Brain microvascular endothelial cell (primary cell): ENCODE measurements at regions not wholly inside any gene's neighbourhood (a gene's known extent, or its start where the extent isn't known, plus 50 kb on each side); places are given as distances from the start of the nearest gene placed in this dataset.
"Not testable (repeated sequence)": the region's sequence is repeated elsewhere in the genome, so short reads cannot be mapped to it uniquely, and the experiment has no call there.

Source experiments
- DNase-seq: peaks from one replicate; pipeline ENCODE4 v3.0.0-alpha.2; 2020
- H3K27ac ChIP-seq: fragments of 250-450 bp; sonication (Bioruptor Pico); 2 replicates; pipeline ENCODE4 v1.5.1; 2020; ENCODE audit warnings: mild to moderate bottlenecking, moderate library complexity
- H3K27me3 ChIP-seq: fragments of 250-450 bp; sonication (Bioruptor Pico); replicated peaks from 2 replicates; pipeline ENCODE4 v1.5.1; 2020; ENCODE audit warnings: mild to moderate bottlenecking
- H3K36me3 ChIP-seq: fragments of 250-450 bp; sonication (Bioruptor Pico); replicated peaks from 2 replicates; pipeline ENCODE4 v1.5.1; 2020; ENCODE audit warnings: mild to moderate bottlenecking
- H3K4me3 ChIP-seq: 2 replicates; pipeline ENCODE4 v1.5.1; 2011; ENCODE audit warnings: low read depth, mild to moderate bottlenecking, control low read depth, low read length, moderate library complexity
- in situ Hi-C: cut with HindIII; loops from 2 replicates; pipeline ENCODE4 v1.10.0; 2017; ENCODE audit warnings: low sequenced_read_pairs, low pct_ligation_motif_present
- TF ChIP-seq, protein P1 (sequence below): IDR thresholded peaks from 2 replicates; pipeline ENCODE4 v1.5.1; 2011; ENCODE audit warnings: low read depth, mild to moderate bottlenecking, moderate library complexity, low read length, control low read depth, inconsistent platforms; ENCODE audit errors: missing control alignments

DNA sequence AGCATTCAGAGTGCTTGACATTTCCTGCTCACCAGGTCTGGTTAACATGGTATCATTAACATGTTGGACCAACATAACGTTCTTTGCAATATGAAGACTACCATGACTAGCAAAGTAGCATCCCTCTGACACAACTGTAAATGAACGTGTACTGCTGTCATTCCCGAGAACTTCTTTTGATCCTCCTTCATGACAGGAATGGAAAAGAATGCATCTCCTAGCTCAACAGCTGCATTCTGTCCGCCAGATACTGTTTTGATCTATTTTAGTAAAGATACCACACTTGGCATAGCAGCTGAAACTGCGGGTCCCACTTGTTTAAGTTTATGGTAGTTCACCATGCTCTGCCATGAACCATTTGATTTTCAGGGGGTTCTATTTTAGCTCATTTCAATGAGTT lies 144.2 kb upstream of the PARD3B start:
- TF ChIP-seq, protein P1, sequence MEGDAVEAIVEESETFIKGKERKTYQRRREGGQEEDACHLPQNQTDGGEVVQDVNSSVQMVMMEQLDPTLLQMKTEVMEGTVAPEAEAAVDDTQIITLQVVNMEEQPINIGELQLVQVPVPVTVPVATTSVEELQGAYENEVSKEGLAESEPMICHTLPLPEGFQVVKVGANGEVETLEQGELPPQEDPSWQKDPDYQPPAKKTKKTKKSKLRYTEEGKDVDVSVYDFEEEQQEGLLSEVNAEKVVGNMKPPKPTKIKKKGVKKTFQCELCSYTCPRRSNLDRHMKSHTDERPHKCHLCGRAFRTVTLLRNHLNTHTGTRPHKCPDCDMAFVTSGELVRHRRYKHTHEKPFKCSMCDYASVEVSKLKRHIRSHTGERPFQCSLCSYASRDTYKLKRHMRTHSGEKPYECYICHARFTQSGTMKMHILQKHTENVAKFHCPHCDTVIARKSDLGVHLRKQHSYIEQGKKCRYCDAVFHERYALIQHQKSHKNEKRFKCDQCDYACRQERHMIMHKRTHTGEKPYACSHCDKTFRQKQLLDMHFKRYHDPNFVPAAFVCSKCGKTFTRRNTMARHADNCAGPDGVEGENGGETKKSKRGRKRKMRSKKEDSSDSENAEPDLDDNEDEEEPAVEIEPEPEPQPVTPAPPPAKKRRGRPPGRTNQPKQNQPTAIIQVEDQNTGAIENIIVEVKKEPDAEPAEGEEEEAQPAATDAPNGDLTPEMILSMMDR: no peak
- no peak for DNase-seq
- in situ Hi-C loops: no loop called here
- no peak overlapping the region for H3K4me3 ChIP-seq
- no peaks in the 10 kb centered on the region for H3K27me3 ChIP-seq
- no peaks in the 10 kb centered on the region for H3K36me3 ChIP-seq
- H3K27ac ChIP-seq: no peak overlapping the region

DNA sequence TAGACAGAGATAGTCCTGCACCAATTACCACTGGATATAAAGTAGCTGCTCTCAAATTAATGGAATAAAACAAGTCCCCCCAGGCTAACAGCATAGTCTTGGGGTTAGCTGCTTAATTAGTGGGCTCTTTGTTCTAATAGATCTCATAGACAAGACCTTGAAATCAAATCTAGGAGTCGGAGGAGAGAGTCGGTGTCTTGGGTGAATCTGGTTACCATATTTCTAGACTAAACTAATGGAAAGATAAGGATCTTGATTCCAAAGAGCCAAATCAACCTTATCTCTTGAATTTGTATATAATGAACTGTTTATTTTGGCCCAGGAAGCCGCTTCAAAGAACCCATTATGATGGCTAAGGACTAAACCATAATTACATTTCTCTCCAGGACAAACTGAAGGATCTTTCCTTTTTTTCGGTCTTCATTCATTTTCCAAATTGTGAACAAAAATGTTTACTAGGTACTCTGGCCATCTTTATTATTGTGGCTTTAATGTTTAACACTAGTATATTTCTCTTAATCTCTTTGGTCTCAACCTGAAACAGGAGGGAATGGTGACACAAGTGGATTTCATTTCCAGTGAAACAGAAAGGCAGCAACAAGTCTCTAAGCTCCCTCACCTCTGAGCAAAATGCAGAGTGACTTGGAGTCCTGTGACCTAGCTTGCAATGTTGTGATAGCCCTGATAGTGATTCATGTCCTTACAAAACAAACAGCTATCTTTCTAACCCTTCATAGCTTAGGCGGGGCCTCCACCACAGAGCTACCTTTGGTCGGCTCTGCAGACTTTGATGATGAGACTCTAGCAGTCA lies 137.9 kb upstream of the PARD3B start:
- Histone ChIP-seq H3K27me3 (no peaks in the 10 kb centered on the region), H3K27ac (no peak overlapping the region), H3K4me3 (no peak overlapping the region), H3K36me3 (no peaks in the 10 kb centered on the region)
- TF ChIP-seq, protein P1: no peak
- in situ Hi-C loops: no loop called here
- DNase-seq: peak; percentile 2

- DNase-seq, H3K27ac ChIP-seq, H3K27me3 ChIP-seq, H3K4me3 ChIP-seq, in situ Hi-C loops, H3K36me3 ChIP-seq: not testable (repeated sequence)
These were observed 132.5 kb upstream of the PARD3B start for GRCh38 chr2:204412782-204413181.

DNA sequence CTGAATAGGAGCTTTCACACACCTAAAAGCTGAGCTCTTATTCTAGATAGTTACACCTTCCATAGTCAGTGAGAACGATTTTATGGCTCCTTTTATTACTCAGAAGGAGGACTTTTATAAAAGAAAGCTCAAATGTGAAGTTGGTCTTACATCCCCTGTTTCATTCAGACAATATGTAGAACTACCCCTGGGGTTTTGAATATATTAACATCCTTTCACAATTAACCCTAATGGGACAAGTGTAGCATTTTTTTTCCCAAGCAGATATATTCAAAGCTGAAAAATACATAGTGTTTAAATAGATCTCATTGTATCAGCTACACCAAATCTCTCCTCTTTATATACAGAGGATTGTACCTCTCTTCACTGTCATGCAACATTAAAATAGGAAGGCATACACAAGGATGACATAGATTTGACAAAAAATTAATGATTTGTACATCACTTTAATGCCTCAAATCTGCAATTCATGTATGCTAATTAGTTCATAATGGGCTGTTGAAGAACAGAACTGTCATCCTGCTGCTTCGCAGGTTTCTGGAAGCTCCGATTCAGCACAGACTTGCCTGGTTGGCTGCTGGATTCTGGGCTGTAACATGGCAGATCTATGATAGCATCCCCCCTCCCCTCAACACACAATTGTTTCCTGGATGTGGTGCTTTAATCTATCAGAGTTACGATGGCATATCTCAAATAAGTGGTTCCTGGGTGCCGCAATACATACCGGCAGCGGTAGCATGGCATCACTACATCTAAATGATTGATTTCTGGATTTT lies 129.7 kb upstream of the PARD3B start:
- in situ Hi-C loops: no loop called here
- Histone ChIP-seq H3K36me3 (no peaks in the 10 kb centered on the region), H3K27me3 (no peaks in the 10 kb centered on the region), H3K27ac (no peak overlapping the region), H3K4me3 (no peak overlapping the region)
- TF ChIP-seq, protein P1: no peak
- DNase-seq: no peak

DNA sequence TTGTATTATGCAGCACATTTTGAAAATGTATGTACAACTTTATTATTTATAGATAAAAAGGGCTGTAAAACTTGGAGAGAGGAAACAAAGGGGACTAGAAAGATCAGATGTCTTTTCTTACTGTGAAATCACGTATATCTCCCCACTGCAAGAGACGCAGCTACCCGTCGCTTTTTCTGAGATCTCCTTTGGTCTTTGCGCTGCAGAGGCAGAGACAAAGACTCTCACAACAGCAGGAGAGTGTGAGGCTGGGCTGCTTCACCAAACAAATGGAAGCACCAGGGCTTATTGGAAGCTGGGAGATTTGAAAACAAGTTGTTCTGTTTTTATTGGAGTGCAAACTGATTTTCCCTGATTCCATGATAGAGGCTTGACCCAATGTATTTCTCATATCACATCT lies 129.0 kb upstream of the PARD3B start:
- Histone ChIP-seq H3K27ac (no peak overlapping the region), H3K27me3 (no peaks in the 10 kb centered on the region), H3K4me3 (no peak overlapping the region), H3K36me3 (no peaks in the 10 kb centered on the region)
- TF ChIP-seq, protein P1: no peak
- in situ Hi-C loops: no loop called here
- DNase-seq: no peak

DNA sequence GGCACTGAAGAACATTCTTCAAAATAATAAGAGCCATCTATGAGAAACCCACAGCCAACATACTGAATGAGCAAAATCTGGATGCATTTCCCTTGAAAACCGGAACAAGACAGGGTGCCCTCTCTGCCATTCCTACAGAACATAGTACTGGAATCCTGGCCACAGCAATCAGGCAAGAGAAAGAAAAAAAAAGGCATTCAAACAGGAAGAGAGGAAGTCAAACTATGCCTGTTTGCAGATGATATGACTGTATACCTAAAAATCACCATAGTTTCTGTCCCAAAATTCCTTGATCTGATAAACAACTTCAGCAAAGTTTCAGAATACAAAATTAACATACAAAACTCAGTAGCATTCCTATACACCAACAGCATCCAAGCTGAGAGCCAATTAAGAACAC lies 119.5 kb upstream of the PARD3B start:
- in situ Hi-C loops: no loop called here
- Histone ChIP-seq H3K27me3 (no peaks in the 10 kb centered on the region), H3K36me3 (no peaks in the 10 kb centered on the region), H3K4me3 (no peak overlapping the region), H3K27ac (no peak overlapping the region)
- DNase-seq: no peak
- TF ChIP-seq, protein P1: no peak
